Body of pancreas (tissue), 4 donors: ENCODE measurements at regions not wholly inside any gene's neighbourhood (a gene's known extent, or its start where the extent isn't known, plus 50 kb on each side); places are given as distances from the start of the nearest gene placed in this dataset.

Experiments
- CTCF ChIP-seq, 7 experiments: fragments of 450-650 bp in 4 of 7; fragments of 200-600 bp in 3 of 7; sonication (generic) in 3 of 7; IDR thresholded peaks; one replicate each; pipeline ENCODE4 v1.5.1; 2016 to 2019; ENCODE audit warnings: antibody characterized with exemption in 7 of 7
- POLR2A ChIP-seq, 3 donors: fragments of 450-650 bp; IDR thresholded peaks; one replicate each; pipeline ENCODE4 v1.6.1; 2016; ENCODE audit warnings: antibody characterized with exemption in 3 of 3, mild to moderate bottlenecking in 2 of 3

GRCh38 chr18:73824671-73825070 lies 323.0 kb downstream of the FBXO15 start:
- TF ChIP-seq CTCF (IDR thresholded peaks at IDR 0.05) = no peak
- TF ChIP-seq POLR2A (IDR thresholded peaks at IDR 0.05) = no peak
